Astrocyte (in vitro differentiated cells and primary cell): ENCODE measurements at regions not wholly inside any gene's neighbourhood (a gene's known extent, or its start where the extent isn't known, plus 50 kb on each side); places are given as distances from the start of the nearest gene placed in this dataset.

Source experiments
- DNase-seq: peaks from one replicate; pipeline ENCODE4 v3.0.0-alpha.2; 2010; ENCODE audit warnings: low read depth
- FAIRE-seq: peaks from 2 replicates; lab custom pipeline; 2011; peaks lifted over from hg19 to GRCh38; lab: Jason Lieb, UNC
- H2AFZ ChIP-seq: 2 replicates; pipeline ENCODE4 v1.6.0; 2012; ENCODE audit warnings: low read depth, low read length, inconsistent platforms
- H3K27ac ChIP-seq: 2 replicates; pipeline ENCODE4 v1.5.1; 2011; ENCODE audit warnings: low read depth, low read length, inconsistent platforms
- H3K27me3 ChIP-seq: 2 replicates; pipeline ENCODE4 v1.6.0; 2011; ENCODE audit warnings: low read length, inconsistent platforms; ENCODE audit not compliant: insufficient read depth
- H3K36me3 ChIP-seq: 2 replicates; pipeline ENCODE4 v1.5.1; 2011; ENCODE audit warnings: low read length, inconsistent platforms; ENCODE audit not compliant: insufficient read depth
- H3K4me1 ChIP-seq: 2 replicates; pipeline ENCODE4 v1.5.1; 2011; ENCODE audit warnings: low read length, inconsistent platforms; ENCODE audit not compliant: insufficient read depth
- H3K4me2 ChIP-seq: 2 replicates; pipeline ENCODE4 v1.6.0; 2012; ENCODE audit warnings: low read length, inconsistent platforms
- H3K4me3 ChIP-seq: 2 replicates; pipeline ENCODE4 v1.5.1; 2011; ENCODE audit warnings: low read depth, mild to moderate bottlenecking, low read length, inconsistent platforms; ENCODE audit not compliant: insufficient read depth
- H3K79me2 ChIP-seq: 2 replicates; pipeline ENCODE4 v1.6.0; 2012; ENCODE audit warnings: mild to moderate bottlenecking, low read length, inconsistent platforms; ENCODE audit not compliant: insufficient read depth
- H3K9ac ChIP-seq: 2 replicates; pipeline ENCODE4 v1.6.0; 2012; ENCODE audit warnings: mild to moderate bottlenecking, low read length, inconsistent platforms
- H3K9me3 ChIP-seq: 2 replicates; pipeline ENCODE4 v1.5.1; 2012; ENCODE audit warnings: low read depth, mild to moderate bottlenecking, low read length, inconsistent platforms; ENCODE audit not compliant: insufficient read depth
- H4K20me1 ChIP-seq: 2 replicates; pipeline ENCODE4 v1.6.0; 2012; ENCODE audit warnings: low read length, inconsistent platforms; ENCODE audit not compliant: insufficient read depth
- H3K27ac Mint-ChIP-seq: one replicate; pipeline ENCODE4 v1.8.0; 2021; ENCODE audit warnings: mild to moderate bottlenecking, mixed read lengths; ENCODE audit not compliant: unreplicated experiment
- H3K27me3 Mint-ChIP-seq: one replicate; pipeline ENCODE4 v1.8.0; 2021; ENCODE audit warnings: low read depth, mixed read lengths; ENCODE audit not compliant: unreplicated experiment
- H3K36me3 Mint-ChIP-seq: one replicate; pipeline ENCODE4 v1.8.0; 2021; ENCODE audit warnings: low read depth, mixed read lengths; ENCODE audit not compliant: unreplicated experiment
- H3K4me1 Mint-ChIP-seq: one replicate; pipeline ENCODE4 v1.8.0; 2021; ENCODE audit warnings: low read depth, mixed read lengths; ENCODE audit not compliant: unreplicated experiment
- H3K4me3 Mint-ChIP-seq: one replicate; pipeline ENCODE4 v1.8.0; 2021; ENCODE audit warnings: mild to moderate bottlenecking, moderate library complexity, mixed read lengths; ENCODE audit not compliant: unreplicated experiment
- H3K9me3 Mint-ChIP-seq: one replicate; pipeline ENCODE4 v1.8.0; 2021; ENCODE audit warnings: mild to moderate bottlenecking, mixed read lengths; ENCODE audit not compliant: unreplicated experiment
- EZH2 ChIP-seq: IDR thresholded peaks from 2 replicates; pipeline ENCODE4 v1.6.1; 2012; ENCODE audit warnings: mild to moderate bottlenecking, low read length, inconsistent platforms; ENCODE audit not compliant: insufficient read depth
- TF ChIP-seq, protein P1 (sequence below): IDR thresholded peaks from 2 replicates; pipeline ENCODE4 v1.5.1; 2011; ENCODE audit warnings: low read depth, mild to moderate bottlenecking, inconsistent platforms, low read length, moderate library complexity; ENCODE audit not compliant: insufficient read depth

DNA sequence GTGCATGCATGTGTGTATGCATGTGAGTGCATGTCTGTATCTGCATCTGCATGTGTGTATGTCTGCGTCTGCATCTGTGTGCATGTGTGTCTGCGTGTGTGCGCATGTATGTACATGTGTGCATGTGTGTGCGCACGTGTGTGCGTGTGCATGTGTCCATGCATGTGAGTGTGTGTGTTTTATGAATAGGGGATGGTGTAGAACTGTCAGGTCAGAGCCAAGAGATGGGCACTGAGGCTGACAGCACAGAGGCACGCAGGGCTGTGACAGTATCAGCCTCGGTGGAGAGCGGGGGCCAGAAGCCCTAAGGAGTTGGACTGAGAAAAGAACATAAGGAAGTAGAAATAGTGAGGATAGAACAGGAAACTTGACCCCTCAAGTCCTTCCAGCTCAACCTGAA is 494.0 kb upstream of the MYT1L start:
- Mint-ChIP-seq H3K27ac (no peak overlapping the region), H3K4me3 (no peak overlapping the region), H3K4me1 (no peaks in the 10 kb centered on the region), H3K9me3 (peaks cover 1% of the 10 kb centered on the region), H3K36me3 (peaks cover 1% of the 10 kb centered on the region), H3K27me3 (peaks cover 20% of the 10 kb centered on the region)
- no peak overlapping the region for H3K9ac ChIP-seq
- DNase-seq (no peak), FAIRE-seq (no peak)
- no peak for TF ChIP-seq EZH2
- TF ChIP-seq, protein P1, sequence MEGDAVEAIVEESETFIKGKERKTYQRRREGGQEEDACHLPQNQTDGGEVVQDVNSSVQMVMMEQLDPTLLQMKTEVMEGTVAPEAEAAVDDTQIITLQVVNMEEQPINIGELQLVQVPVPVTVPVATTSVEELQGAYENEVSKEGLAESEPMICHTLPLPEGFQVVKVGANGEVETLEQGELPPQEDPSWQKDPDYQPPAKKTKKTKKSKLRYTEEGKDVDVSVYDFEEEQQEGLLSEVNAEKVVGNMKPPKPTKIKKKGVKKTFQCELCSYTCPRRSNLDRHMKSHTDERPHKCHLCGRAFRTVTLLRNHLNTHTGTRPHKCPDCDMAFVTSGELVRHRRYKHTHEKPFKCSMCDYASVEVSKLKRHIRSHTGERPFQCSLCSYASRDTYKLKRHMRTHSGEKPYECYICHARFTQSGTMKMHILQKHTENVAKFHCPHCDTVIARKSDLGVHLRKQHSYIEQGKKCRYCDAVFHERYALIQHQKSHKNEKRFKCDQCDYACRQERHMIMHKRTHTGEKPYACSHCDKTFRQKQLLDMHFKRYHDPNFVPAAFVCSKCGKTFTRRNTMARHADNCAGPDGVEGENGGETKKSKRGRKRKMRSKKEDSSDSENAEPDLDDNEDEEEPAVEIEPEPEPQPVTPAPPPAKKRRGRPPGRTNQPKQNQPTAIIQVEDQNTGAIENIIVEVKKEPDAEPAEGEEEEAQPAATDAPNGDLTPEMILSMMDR = no peak
- no peaks in the 10 kb centered on the region for H3K27me3 ChIP-seq
- H3K36me3 ChIP-seq = no peaks in the 10 kb centered on the region
- no peak overlapping the region for H2AFZ ChIP-seq
- H3K9me3 ChIP-seq = no peaks in the 10 kb centered on the region
- no peak overlapping the region for H3K27ac ChIP-seq
- no peaks in the 10 kb centered on the region for H3K4me1 ChIP-seq
- H3K4me3 ChIP-seq = no peak overlapping the region
- no peaks in the 10 kb centered on the region for H3K79me2 ChIP-seq
- H4K20me1 ChIP-seq = no peaks in the 10 kb centered on the region
- no peak overlapping the region for H3K4me2 ChIP-seq

DNA sequence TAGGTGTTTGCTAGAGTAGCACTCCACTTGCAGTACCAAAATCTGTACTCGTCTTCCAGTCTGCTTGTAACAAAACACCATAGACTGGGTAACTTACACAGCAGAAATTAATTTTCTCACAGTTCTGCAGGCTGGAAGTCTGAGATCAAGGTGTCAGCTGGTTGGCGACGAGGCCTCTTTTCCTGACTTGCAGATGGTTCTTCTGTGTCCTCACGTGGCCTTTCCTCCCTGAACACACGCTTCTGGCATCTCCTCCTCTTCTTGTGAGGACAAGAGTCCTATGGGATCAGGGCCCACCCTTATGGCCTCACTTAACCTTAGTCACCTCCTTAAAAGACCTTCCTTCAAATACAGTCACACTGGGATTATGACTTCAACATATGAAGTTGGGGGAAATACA is 493.5 kb upstream of the MYT1L start:
- Mint-ChIP-seq H3K27me3 (peaks cover 19% of the 10 kb centered on the region), H3K4me1 (no peaks in the 10 kb centered on the region)
- TF ChIP-seq, protein P1 = no peak
- no peak for TF ChIP-seq EZH2

DNA sequence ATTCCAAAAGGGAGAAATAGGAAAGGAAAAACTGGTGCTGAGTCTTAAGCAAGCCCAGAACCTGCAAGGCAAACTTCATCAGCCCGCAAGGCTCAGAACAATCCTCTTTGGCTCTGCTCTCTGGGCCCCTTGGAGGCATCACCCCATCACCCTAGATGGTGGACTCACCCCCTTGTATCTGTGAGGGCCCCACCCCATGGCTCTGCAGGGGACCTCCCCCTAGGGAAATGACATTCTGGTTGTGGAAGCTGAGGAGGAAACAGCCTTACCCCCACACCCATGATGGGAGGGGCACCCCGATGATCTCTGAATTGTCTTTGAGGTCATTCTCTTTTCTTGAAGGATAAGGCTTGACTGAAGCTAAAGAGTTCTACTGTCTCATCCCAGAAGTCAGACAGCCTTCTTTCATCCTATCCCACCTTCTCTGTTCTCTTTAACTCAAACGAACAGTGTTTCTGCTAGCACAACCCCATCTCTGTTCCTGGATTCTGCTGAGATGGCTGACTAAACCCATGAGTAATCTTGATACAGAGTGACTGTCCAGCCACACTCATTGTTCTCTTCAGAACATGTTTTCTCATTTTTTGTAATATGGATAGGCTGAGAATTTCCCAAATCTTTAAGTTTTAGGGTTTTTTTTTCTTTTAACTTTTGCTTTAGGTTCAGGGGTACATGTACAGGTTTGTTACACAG is 492.1 kb upstream of the MYT1L start:
- no peak overlapping the region for H2AFZ ChIP-seq
- H3K27me3 Mint-ChIP-seq = peaks cover 6% of the 10 kb centered on the region
- H3K9me3 ChIP-seq = no peaks in the 10 kb centered on the region

More for the DNA sequence above, 493.5 kb upstream of the MYT1L start:
- Mint-ChIP-seq H3K36me3 (peaks cover 1% of the 10 kb centered on the region), H3K27ac (no peak overlapping the region), H3K4me3 (no peak overlapping the region), H3K9me3 (peaks cover 4% of the 10 kb centered on the region)
- Histone ChIP-seq H2AFZ (no peak overlapping the region), H3K27ac (no peak overlapping the region), H3K79me2 (no peaks in the 10 kb centered on the region), H3K27me3 (no peaks in the 10 kb centered on the region), H3K4me3 (no peak overlapping the region), H3K9ac (no peak overlapping the region), H3K4me2 (no peak overlapping the region), H3K4me1 (no peaks in the 10 kb centered on the region), H4K20me1 (no peaks in the 10 kb centered on the region), H3K36me3 (no peaks in the 10 kb centered on the region), H3K9me3 (no peaks in the 10 kb centered on the region)
- FAIRE-seq (no peak), DNase-seq (no peak)

More for the DNA sequence above, 492.1 kb upstream of the MYT1L start:
- Mint-ChIP-seq H3K4me3 (no peak overlapping the region), H3K4me1 (no peaks in the 10 kb centered on the region), H3K27ac (peak overlapping the region; percentile 4), H3K36me3 (peaks cover 1% of the 10 kb centered on the region), H3K9me3 (peaks cover 4% of the 10 kb centered on the region)
- FAIRE-seq = no peak
- Histone ChIP-seq H3K79me2 (no peaks in the 10 kb centered on the region), H3K4me1 (no peaks in the 10 kb centered on the region), H3K27me3 (no peaks in the 10 kb centered on the region), H3K4me3 (no peak overlapping the region), H3K4me2 (no peak overlapping the region), H4K20me1 (no peaks in the 10 kb centered on the region), H3K36me3 (no peaks in the 10 kb centered on the region), H3K27ac (no peak overlapping the region), H3K9ac (no peak overlapping the region)
- TF ChIP-seq, protein P1 = no peak
- no peak for TF ChIP-seq EZH2
- DNase-seq = no peak
